ENCODE measurements at regions not wholly inside any gene's neighbourhood (a gene's known extent, or its start where the extent isn't known, plus 50 kb on each side); places are given as distances from the start of the nearest gene placed in this dataset.

GRCh38 chr20:48180024-48180423, 394.7 kb upstream of the SULF2 start:
- DNase-seq (ENCODE audit: low read depth): no peak

- no peak for DNase-seq (ENCODE audit: low read depth)
These were observed 393.4 kb upstream of the SULF2 start for GRCh38 chr20:48178633-48179032.

- DNase-seq (ENCODE audit: low read depth): no peak
These were observed 391.8 kb upstream of the SULF2 start for GRCh38 chr20:48177058-48177457.

GRCh38 chr20:48176139-48176538, 390.9 kb upstream of the SULF2 start:
- DNase-seq (ENCODE audit: low read depth): no peak

GRCh38 chr20:48175261-48175660, 390.0 kb upstream of the SULF2 start:
- DNase-seq (ENCODE audit: low read depth): no peak

GRCh38 chr20:48172357-48172702, 387.0 kb upstream of the SULF2 start:
- DNase-seq (ENCODE audit: low read depth): no peak

GRCh38 chr20:48171626-48172356, 386.5 kb upstream of the SULF2 start:
- DNase-seq (ENCODE audit: low read depth): no peak

- DNase-seq (ENCODE audit: low read depth): no peak
These were observed 385.8 kb upstream of the SULF2 start for GRCh38 chr20:48171071-48171470.

GRCh38 chr20:48170625-48171024, 385.3 kb upstream of the SULF2 start:
- DNase-seq (ENCODE audit: low read depth): no peak

- no peak for DNase-seq (ENCODE audit: low read depth)
These were observed 384.5 kb upstream of the SULF2 start for GRCh38 chr20:48169650-48170225.

- no peak for DNase-seq (ENCODE audit: low read depth)
These were observed 381.0 kb upstream of the SULF2 start for GRCh38 chr20:48166082-48166835.

GRCh38 chr20:48165401-48165685, 380.1 kb upstream of the SULF2 start:
- DNase-seq (ENCODE audit: low read depth): no peak

- no peak for DNase-seq (ENCODE audit: low read depth)
These were observed 379.5 kb upstream of the SULF2 start for GRCh38 chr20:48164566-48165400.

- DNase-seq (ENCODE audit: low read depth): no peak
These were observed 378.8 kb upstream of the SULF2 start for GRCh38 chr20:48164034-48164433.

- no peak for DNase-seq (ENCODE audit: low read depth)
These were observed 378.2 kb upstream of the SULF2 start for GRCh38 chr20:48163505-48163904.

GRCh38 chr20:48162621-48163020, 377.3 kb upstream of the SULF2 start:
- DNase-seq (ENCODE audit: low read depth): no peak

GRCh38 chr20:48159145-48160008, 374.1 kb upstream of the SULF2 start:
- no peak for DNase-seq (ENCODE audit: low read depth)

- DNase-seq (ENCODE audit: low read depth): no peak
These were observed 372.7 kb upstream of the SULF2 start for GRCh38 chr20:48158014-48158413.

- no peak for DNase-seq (ENCODE audit: low read depth)
These were observed 371.8 kb upstream of the SULF2 start for GRCh38 chr20:48156951-48157700.

- no peak for DNase-seq (ENCODE audit: low read depth)
These were observed 371.2 kb upstream of the SULF2 start for GRCh38 chr20:48156521-48156920.

GRCh38 chr20:48155268-48155667, 370.0 kb upstream of the SULF2 start:
- DNase-seq (ENCODE audit: low read depth): no peak
